RWPE2 (cell line): ENCODE measurements at regions not wholly inside any gene's neighbourhood (a gene's known extent, or its start where the extent isn't known, plus 50 kb on each side); places are given as distances from the start of the nearest gene placed in this dataset.
"Not testable (repeated sequence)": the region's sequence is repeated elsewhere in the genome, so short reads cannot be mapped to it uniquely, and the experiment has no call there.

Experiments
- ATAC-seq: fragments of 200-7000 bp; cut with Tn5 transposase; 3 replicates; pipeline ENCODE4 v1.9.1; 2021; ENCODE audit warnings: low read depth
- DNase-seq: peaks from one replicate; pipeline ENCODE4 v3.0.0-alpha.2; 2020; ENCODE audit warnings: low spot score
- H3K27ac ChIP-seq: fragments of 450-650 bp; 2 replicates; pipeline ENCODE4 v1.5.1; 2017; ENCODE audit warnings: mild to moderate bottlenecking; ENCODE audit not compliant: poor library complexity, severe bottlenecking
- H3K27me3 ChIP-seq: fragments of 250-450 bp; sonication (Bioruptor Pico); 2 replicates; pipeline ENCODE4 v1.5.1; 2021; ENCODE audit warnings: mild to moderate bottlenecking, moderate library complexity; ENCODE audit not compliant: insufficient read depth, poor library complexity, severe bottlenecking
- H3K36me3 ChIP-seq: fragments of 250-450 bp; sonication (Bioruptor Pico); 2 replicates; pipeline ENCODE4 v1.5.1; 2020; ENCODE audit warnings: low read depth, mild to moderate bottlenecking, moderate library complexity
- H3K4me1 ChIP-seq: fragments of 250-450 bp; sonication (Bioruptor Pico); 2 replicates; pipeline ENCODE4 v1.5.1; 2021; ENCODE audit warnings: mild to moderate bottlenecking, moderate library complexity; ENCODE audit not compliant: insufficient read depth, poor library complexity, severe bottlenecking
- H3K4me3 ChIP-seq: fragments of 250-450 bp; sonication (Bioruptor Pico); 2 replicates; pipeline ENCODE4 v1.5.1; 2021; ENCODE audit warnings: mild to moderate bottlenecking, moderate library complexity; ENCODE audit not compliant: severe bottlenecking
- H3K9me3 ChIP-seq: fragments of 250-450 bp; sonication (Bioruptor Pico); 2 replicates; pipeline ENCODE4 v1.5.1; 2021; ENCODE audit warnings: mild to moderate bottlenecking, moderate library complexity; ENCODE audit not compliant: severe bottlenecking
- TF ChIP-seq, protein P1 (sequence below): fragments of 450-650 bp; IDR thresholded peaks from one replicate; pipeline ENCODE4 v1.5.1; 2017; ENCODE audit warnings: mild to moderate bottlenecking, moderate library complexity; ENCODE audit not compliant: poor library complexity, severe bottlenecking

DNA sequence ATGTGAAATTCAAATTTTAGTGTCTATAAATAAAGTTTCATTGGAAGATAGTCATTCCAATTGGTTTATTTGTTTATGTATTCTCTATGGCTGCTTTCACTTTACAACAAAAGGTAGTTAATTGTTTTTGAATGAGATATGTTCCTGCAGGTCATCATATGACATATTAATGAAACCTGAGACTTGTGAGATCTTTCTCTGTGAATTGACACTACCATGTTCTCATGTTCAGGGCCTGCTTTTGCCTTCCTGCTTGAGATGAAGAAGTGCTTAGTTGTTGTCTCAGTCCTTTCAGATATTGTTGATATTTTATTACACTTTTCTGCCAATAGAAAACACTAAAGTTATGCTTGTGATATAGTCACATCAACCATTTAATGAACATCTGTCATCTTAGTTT is 132.5 kb downstream of the UTRN start:
- ATAC-seq (no peak), DNase-seq (no peak)
- H3K4me1 ChIP-seq, result peaks cover 40% of the 10 kb centered on the region
- H3K36me3 ChIP-seq, result 0 out of 2 replicates have a peak, but pooled peaks cover 3% of the 10 kb centered on the region
- no peaks in the 10 kb centered on the region for H3K27me3 ChIP-seq
- H3K27ac ChIP-seq, result peak overlapping the region; percentile 96
- TF ChIP-seq, protein P1, sequence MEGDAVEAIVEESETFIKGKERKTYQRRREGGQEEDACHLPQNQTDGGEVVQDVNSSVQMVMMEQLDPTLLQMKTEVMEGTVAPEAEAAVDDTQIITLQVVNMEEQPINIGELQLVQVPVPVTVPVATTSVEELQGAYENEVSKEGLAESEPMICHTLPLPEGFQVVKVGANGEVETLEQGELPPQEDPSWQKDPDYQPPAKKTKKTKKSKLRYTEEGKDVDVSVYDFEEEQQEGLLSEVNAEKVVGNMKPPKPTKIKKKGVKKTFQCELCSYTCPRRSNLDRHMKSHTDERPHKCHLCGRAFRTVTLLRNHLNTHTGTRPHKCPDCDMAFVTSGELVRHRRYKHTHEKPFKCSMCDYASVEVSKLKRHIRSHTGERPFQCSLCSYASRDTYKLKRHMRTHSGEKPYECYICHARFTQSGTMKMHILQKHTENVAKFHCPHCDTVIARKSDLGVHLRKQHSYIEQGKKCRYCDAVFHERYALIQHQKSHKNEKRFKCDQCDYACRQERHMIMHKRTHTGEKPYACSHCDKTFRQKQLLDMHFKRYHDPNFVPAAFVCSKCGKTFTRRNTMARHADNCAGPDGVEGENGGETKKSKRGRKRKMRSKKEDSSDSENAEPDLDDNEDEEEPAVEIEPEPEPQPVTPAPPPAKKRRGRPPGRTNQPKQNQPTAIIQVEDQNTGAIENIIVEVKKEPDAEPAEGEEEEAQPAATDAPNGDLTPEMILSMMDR, result no peak
- H3K4me3 ChIP-seq, result no peak overlapping the region
- H3K9me3 ChIP-seq, result no peaks in the 10 kb centered on the region

DNA sequence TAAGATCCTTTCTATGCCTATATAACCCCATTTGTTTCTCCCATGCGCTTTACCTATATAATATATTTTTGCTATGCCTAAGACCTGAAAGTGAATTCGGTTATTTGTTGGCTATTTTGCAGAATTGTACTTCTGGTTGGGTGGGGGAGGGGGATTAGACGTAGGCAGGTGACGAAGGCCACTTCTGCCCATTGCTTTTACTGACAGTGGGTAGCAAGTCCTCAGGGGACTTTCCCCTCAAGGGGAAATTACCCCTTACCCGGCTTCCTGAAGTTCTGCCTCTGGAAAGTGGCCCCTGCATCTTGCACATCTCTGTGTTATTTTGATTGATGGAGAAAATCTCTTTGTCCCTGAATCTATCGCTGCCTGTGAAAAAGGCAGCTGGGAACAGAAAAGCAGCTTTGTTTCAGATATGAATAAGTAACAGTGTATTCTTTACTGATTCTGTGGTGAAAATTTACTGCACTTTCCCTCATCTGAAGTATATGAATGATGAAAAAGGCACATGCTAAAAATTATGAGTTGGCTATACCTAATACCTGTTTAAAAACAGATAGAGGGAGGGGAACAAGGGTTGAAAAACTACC is 133.9 kb downstream of the UTRN start:
- DNase-seq (no peak), ATAC-seq (no peak)
- Histone ChIP-seq H3K4me3 (no peak overlapping the region), H3K27me3 (no peaks in the 10 kb centered on the region), H3K27ac (no peak overlapping the region), H3K4me1 (peaks cover 30% of the 10 kb centered on the region), H3K9me3 (no peaks in the 10 kb centered on the region), H3K36me3 (peaks cover 3% of the 10 kb centered on the region; the same call in 1 of the 2 replicates)
- TF ChIP-seq, protein P1, result no peak

DNA sequence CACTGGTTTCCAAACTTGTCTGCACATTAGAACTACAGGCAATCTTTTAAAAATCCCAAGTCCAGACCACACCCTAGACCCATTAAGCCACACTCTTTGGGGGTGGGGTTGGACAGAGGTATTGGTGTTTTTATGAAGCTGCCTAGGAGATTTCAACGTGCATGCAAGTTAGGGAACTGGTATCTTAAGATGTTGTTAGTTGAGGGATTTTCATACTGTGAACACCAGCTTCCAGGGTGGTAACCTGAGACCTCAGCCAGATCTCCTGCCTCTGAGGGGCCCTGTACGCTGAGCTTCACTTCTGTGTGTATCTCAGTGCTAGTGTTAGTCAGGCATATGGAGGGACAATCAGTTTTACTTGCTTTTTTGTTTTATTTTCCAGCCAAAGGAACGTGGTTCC is 138.0 kb downstream of the UTRN start:
- no peak overlapping the region for H3K4me3 ChIP-seq
- TF ChIP-seq, protein P1, result no peak
- no peaks in the 10 kb centered on the region for H3K27me3 ChIP-seq
- no peaks in the 10 kb centered on the region for H3K9me3 ChIP-seq
- DNase-seq (no peak), ATAC-seq (no peak)
- H3K36me3 ChIP-seq, result peaks cover 10% of the 10 kb centered on the region; the same call in 1 of the 2 replicates
- H3K4me1 ChIP-seq, result no peaks in the 10 kb centered on the region
- no peak overlapping the region for H3K27ac ChIP-seq

DNA sequence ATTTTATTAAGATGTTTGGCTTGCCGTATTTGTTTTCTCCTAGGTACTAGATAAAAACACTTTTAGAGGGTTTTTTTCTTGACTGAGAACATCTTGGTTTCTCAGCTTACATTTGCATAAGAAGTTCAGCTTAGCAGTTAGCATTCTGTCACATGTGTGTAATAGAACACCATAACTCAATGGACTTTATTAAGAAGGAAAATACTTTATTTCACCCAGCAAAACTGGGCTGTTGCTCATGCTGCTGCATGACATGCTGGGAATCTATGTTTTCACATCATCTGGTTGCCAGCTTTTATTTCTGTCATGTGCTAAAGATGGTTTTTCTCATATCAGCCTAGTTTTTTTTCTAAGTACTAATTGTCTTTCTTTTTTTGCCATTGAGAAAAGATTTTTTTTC is 144.6 kb downstream of the UTRN start:
- DNase-seq, result no peak
- Histone ChIP-seq H3K4me1 (peaks cover 3% of the 10 kb centered on the region), H3K9me3 (no peaks in the 10 kb centered on the region), H3K4me3 (no peak overlapping the region), H3K27me3 (no peaks in the 10 kb centered on the region), H3K36me3 (peaks cover 42% of the 10 kb centered on the region), H3K27ac (no peak overlapping the region)
- TF ChIP-seq, protein P1, result no peak
- ATAC-seq, result no peak

DNA sequence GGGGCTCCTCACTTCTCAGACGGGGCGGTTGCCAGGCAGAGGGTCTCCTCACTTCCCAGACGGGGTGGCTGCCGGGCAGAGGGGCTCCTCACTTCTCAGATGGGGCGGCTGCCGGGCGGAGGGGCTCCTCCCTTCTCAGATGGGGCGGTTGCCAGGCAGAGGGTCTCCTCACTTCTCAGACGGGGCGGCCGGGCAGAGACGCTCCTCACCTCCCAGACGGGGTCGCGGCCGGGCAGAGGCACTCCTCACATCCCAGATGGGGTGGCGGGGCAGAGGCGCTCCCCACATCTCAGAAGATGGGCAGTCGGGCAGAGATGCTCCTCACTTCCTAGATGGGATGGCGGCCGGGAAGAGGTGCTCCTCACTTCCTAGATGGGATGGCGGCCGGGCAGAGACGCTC is 148.3 kb downstream of the UTRN start:
- not testable (repeated sequence) for H3K9me3 ChIP-seq, DNase-seq, H3K4me1 ChIP-seq, H3K27me3 ChIP-seq, H3K4me3 ChIP-seq, ATAC-seq, H3K27ac ChIP-seq
- H3K36me3 ChIP-seq, result peaks cover 51% of the 10 kb centered on the region
